ENCODE measurements at regions not wholly inside any gene's neighbourhood (a gene's known extent, or its start where the extent isn't known, plus 50 kb on each side); places are given as distances from the start of the nearest gene placed in this dataset.

DNA sequence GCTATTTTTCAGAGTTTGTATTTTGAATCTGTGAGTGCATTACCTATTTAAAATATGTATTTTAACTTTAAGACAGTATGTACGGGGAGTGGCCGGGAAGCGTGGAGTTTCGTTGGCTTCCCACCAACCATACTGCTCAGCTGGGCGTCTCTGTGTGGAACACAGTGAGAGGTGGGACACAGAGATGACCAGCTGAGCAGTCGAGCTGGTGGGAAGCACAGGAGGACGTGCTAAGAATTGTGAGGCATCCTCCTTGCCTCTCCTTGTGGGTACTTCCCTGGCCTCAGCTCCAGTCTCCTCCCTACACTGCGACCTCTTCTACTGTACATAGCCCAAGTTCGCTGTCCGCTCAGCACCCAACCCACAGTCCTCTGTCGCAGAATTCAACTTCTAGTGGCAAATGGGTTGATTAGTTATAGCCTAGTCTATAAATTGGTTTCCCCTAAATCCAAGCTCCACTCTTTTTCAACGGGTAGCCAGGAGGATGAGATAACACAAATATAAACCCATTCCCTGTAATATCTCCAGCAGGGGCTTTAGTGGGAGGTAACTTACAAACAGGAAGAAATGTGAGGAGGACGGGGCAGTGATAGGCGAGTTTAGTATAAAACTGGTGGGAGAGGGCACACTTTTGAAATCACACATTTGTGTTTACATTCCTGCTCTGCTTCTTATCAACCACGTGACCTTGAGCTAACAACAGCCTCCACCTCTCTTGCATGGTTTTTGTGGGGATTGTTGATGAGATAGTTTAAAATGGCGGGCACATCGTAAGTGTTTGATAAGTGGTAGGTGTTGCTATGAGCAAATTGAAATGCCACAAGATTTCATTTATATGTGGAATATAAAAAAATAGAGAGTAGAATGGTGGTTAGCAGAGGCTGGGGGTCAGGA, 211.9 kb upstream of the HS3ST3A1 start:
- H3K27ac ChIP-seq (ENCODE audit: low read length) = no peak overlapping the region
- no peak overlapping the region for H3K4me3 ChIP-seq (ENCODE audit: low read length)
- WGBS (ENCODE audit: insufficient coverage, low lambda C conversion rate) = 80% methylated on average over 1 of the region's 17 CpGs
- no peak for DNase-seq
- no peaks in the 10 kb centered on the region for H3K9me3 ChIP-seq (ENCODE audit: control insufficient read depth, low read depth, low read length)
- H3K36me3 ChIP-seq (ENCODE audit: control insufficient read depth, insufficient read depth, low read length) = no peaks in the 10 kb centered on the region
- no peaks in the 10 kb centered on the region for H3K27me3 ChIP-seq (ENCODE audit: control insufficient read depth, insufficient read depth, low read length)
- no peaks in the 10 kb centered on the region for H3K4me1 ChIP-seq (ENCODE audit: control insufficient read depth, insufficient read depth, low read length)

DNA sequence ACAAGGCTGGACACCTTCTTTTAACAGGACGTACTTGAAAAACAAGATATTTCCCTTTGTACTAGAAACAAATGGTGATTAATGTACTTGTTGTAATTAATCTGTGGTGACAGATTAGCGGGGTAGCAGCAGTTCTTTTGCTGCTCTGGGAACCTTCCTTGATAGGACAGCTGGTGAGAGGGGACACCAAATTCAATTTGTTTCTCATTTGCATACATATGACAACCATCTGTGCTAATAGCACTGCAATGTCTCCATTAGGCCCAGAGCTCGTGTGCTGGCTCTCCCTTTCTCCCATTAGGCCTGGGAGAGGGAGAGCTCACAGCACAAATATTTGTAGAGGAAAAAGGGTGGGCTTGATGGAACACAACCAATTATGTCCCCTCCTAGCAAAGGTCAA, 221.0 kb upstream of the HS3ST3A1 start:
- WGBS (ENCODE audit: insufficient coverage, low lambda C conversion rate) = no CpG with 5 or more reads among the region's 3 CpGs
- no peak overlapping the region for H3K4me3 ChIP-seq (ENCODE audit: low read length)

DNA sequence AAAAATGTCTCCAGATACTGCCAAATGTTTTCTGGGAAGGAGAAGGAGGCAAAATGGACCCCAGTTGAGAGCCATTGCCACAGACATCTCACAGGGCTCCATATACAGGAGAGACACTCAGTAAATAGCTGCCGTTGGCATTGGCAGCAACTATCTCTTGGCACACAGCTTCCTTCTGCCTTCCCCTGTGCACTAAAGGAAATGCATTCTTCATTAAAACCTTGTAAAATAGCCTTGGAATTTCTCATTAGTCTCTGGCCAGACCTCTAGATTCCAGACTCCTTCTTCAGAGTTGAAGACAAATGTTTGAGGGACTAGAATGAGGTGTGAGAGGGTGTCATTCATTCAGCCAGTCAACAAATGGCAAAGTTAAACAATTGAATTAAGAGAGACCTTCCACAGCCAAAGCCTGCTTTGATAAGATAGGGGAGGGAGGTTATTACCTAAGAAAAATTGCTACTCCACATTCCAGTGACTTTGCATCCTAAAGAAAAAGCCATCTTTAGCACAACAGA, 223.9 kb upstream of the HS3ST3A1 start:
- WGBS (ENCODE audit: insufficient coverage, low lambda C conversion rate) = no CpG with 5 or more reads among the region's 1 CpG
- H3K36me3 ChIP-seq (ENCODE audit: control insufficient read depth, insufficient read depth, low read length) = no peaks in the 10 kb centered on the region

More for the DNA sequence above, 221.0 kb upstream of the HS3ST3A1 start:
- Histone ChIP-seq H3K27ac (ENCODE audit: low read length) (no peak overlapping the region), H3K36me3 (ENCODE audit: control insufficient read depth, insufficient read depth, low read length) (no peaks in the 10 kb centered on the region), H3K27me3 (ENCODE audit: control insufficient read depth, insufficient read depth, low read length) (no peaks in the 10 kb centered on the region), H3K4me1 (ENCODE audit: control insufficient read depth, insufficient read depth, low read length) (no peaks in the 10 kb centered on the region), H3K9me3 (ENCODE audit: control insufficient read depth, low read depth, low read length) (no peaks in the 10 kb centered on the region)
- no peak for DNase-seq

DNA sequence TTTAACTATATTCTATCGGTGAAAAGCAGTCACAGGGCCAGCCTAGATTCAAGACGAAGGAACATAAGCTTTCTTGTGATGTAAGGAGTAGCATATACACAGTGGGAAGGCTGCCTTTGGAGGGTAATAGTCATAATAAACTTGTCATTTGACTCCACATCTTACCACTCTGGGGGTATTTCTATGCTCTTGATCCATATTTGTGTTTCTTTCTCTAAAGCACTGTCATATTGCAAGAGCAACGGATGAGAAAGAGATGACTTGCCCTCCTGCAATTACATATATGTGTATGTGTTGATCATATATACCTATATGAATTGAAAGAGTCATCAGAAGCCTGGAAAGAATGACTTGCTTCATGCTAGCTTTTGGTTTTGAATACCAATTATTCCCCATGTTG, 225.4 kb upstream of the HS3ST3A1 start:
- no peaks in the 10 kb centered on the region for H3K27me3 ChIP-seq (ENCODE audit: control insufficient read depth, insufficient read depth, low read length)
- H3K4me3 ChIP-seq (ENCODE audit: low read length) = no peak overlapping the region
- no peak for DNase-seq
- no peak overlapping the region for H3K27ac ChIP-seq (ENCODE audit: low read length)
- H3K9me3 ChIP-seq (ENCODE audit: control insufficient read depth, low read depth, low read length) = no peaks in the 10 kb centered on the region
- 100% methylated on average over 2 of the region's 3 CpGs for WGBS (ENCODE audit: insufficient coverage, low lambda C conversion rate)
- no peaks in the 10 kb centered on the region for H3K4me1 ChIP-seq (ENCODE audit: control insufficient read depth, insufficient read depth, low read length)
- no peaks in the 10 kb centered on the region for H3K36me3 ChIP-seq (ENCODE audit: control insufficient read depth, insufficient read depth, low read length)

More for the DNA sequence above, 223.9 kb upstream of the HS3ST3A1 start:
- Histone ChIP-seq H3K4me3 (ENCODE audit: low read length) (no peak overlapping the region), H3K27ac (ENCODE audit: low read length) (no peak overlapping the region), H3K4me1 (ENCODE audit: control insufficient read depth, insufficient read depth, low read length) (no peaks in the 10 kb centered on the region), H3K27me3 (ENCODE audit: control insufficient read depth, insufficient read depth, low read length) (no peaks in the 10 kb centered on the region), H3K9me3 (ENCODE audit: control insufficient read depth, low read depth, low read length) (no peaks in the 10 kb centered on the region)
- no peak for DNase-seq

DNA sequence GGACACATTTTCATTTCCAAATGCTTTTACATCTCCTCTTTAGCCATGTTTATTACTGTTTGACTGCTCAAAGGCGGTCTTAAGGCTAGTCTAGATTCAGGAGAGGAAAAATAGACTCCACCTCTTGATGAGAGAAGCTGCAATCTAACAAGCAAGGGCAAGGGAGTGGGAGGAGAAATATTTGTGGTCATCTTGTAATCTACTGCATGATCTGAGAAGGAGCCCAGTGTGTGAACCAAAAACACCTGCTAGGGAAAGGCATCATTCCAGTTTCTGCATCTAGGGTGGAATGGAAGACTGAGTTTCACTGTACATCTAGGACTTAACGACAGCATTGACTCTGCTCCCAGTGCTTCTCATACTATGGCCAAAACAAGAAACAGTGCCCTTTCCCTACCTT, 232.2 kb upstream of the HS3ST3A1 start:
- no peak overlapping the region for H3K27ac ChIP-seq (ENCODE audit: low read length)
- no peaks in the 10 kb centered on the region for H3K4me1 ChIP-seq (ENCODE audit: control insufficient read depth, insufficient read depth, low read length)
- no peak for DNase-seq
- no peaks in the 10 kb centered on the region for H3K36me3 ChIP-seq (ENCODE audit: control insufficient read depth, insufficient read depth, low read length)
- no peak overlapping the region for H3K4me3 ChIP-seq (ENCODE audit: low read length)
- no peaks in the 10 kb centered on the region for H3K27me3 ChIP-seq (ENCODE audit: control insufficient read depth, insufficient read depth, low read length)
- no peaks in the 10 kb centered on the region for H3K9me3 ChIP-seq (ENCODE audit: control insufficient read depth, low read depth, low read length)
- WGBS (ENCODE audit: insufficient coverage, low lambda C conversion rate) = no CpG with 5 or more reads among the region's 2 CpGs

DNA sequence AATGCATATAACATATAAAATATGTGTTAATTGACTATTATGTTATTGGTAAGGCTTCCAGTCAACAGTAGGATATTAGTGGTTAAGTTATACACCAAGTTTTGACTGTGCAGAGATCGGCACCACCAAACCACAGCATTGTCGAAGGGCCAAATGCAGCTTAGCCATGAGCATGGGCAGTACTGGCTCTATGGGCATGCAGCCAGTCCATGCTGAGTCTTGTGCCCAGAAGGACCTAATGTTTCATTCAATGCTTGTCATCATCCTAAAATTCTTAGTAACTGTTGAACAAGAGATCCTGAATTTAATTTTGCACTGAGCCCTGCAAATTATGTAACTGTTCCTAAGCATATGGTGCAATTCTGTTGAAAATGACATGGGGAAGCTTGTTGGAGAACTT, 233.4 kb upstream of the HS3ST3A1 start:
- H3K36me3 ChIP-seq (ENCODE audit: control insufficient read depth, insufficient read depth, low read length) = no peaks in the 10 kb centered on the region
- no peak for DNase-seq
- no peaks in the 10 kb centered on the region for H3K4me1 ChIP-seq (ENCODE audit: control insufficient read depth, insufficient read depth, low read length)
- no peaks in the 10 kb centered on the region for H3K9me3 ChIP-seq (ENCODE audit: control insufficient read depth, low read depth, low read length)
- no peaks in the 10 kb centered on the region for H3K27me3 ChIP-seq (ENCODE audit: control insufficient read depth, insufficient read depth, low read length)
- no CpG with 5 or more reads among the region's 2 CpGs for WGBS (ENCODE audit: insufficient coverage, low lambda C conversion rate)
- H3K27ac ChIP-seq (ENCODE audit: low read length) = no peak overlapping the region
- no peak overlapping the region for H3K4me3 ChIP-seq (ENCODE audit: low read length)

DNA sequence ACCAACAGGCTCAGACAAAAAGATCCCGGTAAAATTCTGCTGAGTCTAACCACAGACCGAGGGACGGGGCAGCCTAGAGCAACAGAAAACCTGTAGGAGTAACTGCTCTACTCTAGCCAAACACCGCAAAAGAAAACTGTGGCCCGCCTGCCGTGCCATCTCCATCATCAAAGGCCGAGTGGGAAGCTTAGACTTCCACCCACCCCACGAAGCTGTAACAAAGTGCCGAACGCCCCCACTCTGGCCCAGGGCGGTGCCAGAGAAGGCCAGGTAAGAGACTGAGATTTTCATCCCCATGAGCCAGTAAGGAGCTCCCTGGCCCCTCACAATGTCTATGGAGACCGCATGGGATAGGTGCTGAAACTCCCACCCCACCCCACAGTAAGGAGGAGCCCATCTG, 231.9 kb upstream of the COX10 start:
- Histone ChIP-seq H3K9me3 (ENCODE audit: control insufficient read depth, low read depth, low read length) (no peaks in the 10 kb centered on the region), H3K4me3 (ENCODE audit: low read length) (no peak overlapping the region), H3K36me3 (ENCODE audit: control insufficient read depth, insufficient read depth, low read length) (no peaks in the 10 kb centered on the region), H3K27me3 (ENCODE audit: control insufficient read depth, insufficient read depth, low read length) (no peaks in the 10 kb centered on the region), H3K4me1 (ENCODE audit: control insufficient read depth, insufficient read depth, low read length) (no peaks in the 10 kb centered on the region), H3K27ac (ENCODE audit: low read length) (no peak overlapping the region)
- no CpG with 5 or more reads among the region's 12 CpGs for WGBS (ENCODE audit: insufficient coverage, low lambda C conversion rate)
- no peak for DNase-seq

DNA sequence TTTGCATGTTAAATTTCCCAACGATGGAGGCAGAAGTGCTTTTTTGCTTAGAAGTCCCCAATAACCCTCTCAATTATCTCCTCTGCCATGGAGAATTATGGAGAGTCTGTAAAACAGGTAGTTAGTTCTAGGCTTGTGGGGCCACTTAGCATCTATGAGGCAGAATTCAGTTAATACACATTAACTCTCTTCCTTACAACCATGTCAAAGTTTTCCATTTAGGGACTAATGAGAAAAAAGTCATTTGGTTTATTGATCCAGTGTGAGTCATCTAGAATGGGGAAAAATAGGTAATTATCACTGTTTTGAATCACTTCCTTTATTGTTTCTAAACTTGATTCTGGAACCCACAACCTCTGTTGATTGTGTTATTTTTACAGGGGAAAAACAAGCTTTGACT, 229.1 kb upstream of the COX10 start:
- H3K27ac ChIP-seq (ENCODE audit: low read length) = no peak overlapping the region
- DNase-seq = no peak
- no peak overlapping the region for H3K4me3 ChIP-seq (ENCODE audit: low read length)
- no peaks in the 10 kb centered on the region for H3K4me1 ChIP-seq (ENCODE audit: control insufficient read depth, insufficient read depth, low read length)
- no peaks in the 10 kb centered on the region for H3K9me3 ChIP-seq (ENCODE audit: control insufficient read depth, low read depth, low read length)
- no CpG with 5 or more reads among the region's 1 CpG for WGBS (ENCODE audit: insufficient coverage, low lambda C conversion rate)
- no peaks in the 10 kb centered on the region for H3K36me3 ChIP-seq (ENCODE audit: control insufficient read depth, insufficient read depth, low read length)
- H3K27me3 ChIP-seq (ENCODE audit: control insufficient read depth, insufficient read depth, low read length) = no peaks in the 10 kb centered on the region

DNA sequence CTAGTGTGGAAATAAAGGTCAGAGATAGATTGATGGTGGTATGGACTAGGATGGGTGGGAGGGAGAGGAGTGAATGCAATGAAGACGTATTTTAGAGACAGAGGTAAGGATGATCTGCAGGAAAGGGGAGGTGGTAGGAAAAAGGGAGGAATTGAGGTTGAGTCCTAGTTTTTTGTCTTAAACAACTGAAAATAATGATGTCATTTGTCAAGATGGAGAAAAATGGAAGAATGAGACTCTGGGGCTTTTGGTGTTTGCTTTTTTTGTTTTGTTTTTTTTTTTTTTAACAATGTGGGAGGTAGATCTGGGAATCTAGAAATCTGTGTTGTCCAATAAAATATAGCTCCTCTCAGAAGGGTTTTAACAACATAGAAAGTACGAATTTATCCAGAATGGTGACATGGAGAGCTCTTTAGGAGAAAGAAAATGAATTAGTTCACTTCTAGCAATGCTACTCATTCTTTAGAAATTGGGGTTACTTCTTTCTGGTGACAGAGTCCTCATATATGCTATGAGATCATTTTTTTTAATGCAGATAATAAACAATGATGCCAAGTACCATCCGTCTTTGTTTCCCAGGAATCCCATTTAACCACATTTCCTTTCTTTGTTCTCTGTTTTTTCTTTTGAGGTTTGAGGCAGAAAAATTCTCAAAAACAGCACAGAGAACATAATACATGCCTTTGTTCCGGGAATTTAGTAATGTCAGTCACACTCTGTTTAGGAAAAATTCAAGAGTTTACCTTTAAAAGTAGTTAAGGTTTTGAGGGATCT, 225.3 kb upstream of the COX10 start:
- Histone ChIP-seq H3K9me3 (ENCODE audit: control insufficient read depth, low read depth, low read length) (peaks cover 4% of the 10 kb centered on the region), H3K4me3 (ENCODE audit: low read length) (no peak overlapping the region), H3K27me3 (ENCODE audit: control insufficient read depth, insufficient read depth, low read length) (no peaks in the 10 kb centered on the region), H3K4me1 (ENCODE audit: control insufficient read depth, insufficient read depth, low read length) (no peaks in the 10 kb centered on the region), H3K36me3 (ENCODE audit: control insufficient read depth, insufficient read depth, low read length) (no peaks in the 10 kb centered on the region), H3K27ac (ENCODE audit: low read length) (no peak overlapping the region)
- WGBS (ENCODE audit: insufficient coverage, low lambda C conversion rate) = 47% methylated on average over 3 of the region's 4 CpGs
- DNase-seq = no peak

DNA sequence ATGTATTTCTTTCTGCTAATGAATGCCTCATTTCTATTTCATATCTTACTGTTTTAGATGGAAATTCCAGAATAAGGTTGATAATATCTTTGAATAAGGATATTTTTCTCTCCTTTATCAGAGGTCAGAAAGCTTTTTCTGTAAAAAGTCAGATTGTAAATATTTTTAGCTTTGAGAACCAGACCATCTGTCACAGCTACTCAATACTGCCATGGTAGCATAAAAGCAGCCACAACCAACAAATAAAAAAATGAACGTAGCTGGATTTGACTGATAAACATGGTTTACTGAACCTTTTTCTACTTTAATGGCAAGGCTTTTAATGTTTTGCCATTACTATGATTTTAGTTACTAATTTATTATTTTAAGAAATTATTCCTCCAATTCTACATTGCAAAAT, 217.4 kb upstream of the COX10 start:
- Histone ChIP-seq H3K27me3 (ENCODE audit: control insufficient read depth, insufficient read depth, low read length) (no peaks in the 10 kb centered on the region), H3K36me3 (ENCODE audit: control insufficient read depth, insufficient read depth, low read length) (no peaks in the 10 kb centered on the region), H3K9me3 (ENCODE audit: control insufficient read depth, low read depth, low read length) (peaks cover 4% of the 10 kb centered on the region), H3K4me3 (ENCODE audit: low read length) (no peak overlapping the region), H3K27ac (ENCODE audit: low read length) (no peak overlapping the region), H3K4me1 (ENCODE audit: control insufficient read depth, insufficient read depth, low read length) (no peaks in the 10 kb centered on the region)
- DNase-seq = no peak
- no CpG with 5 or more reads among the region's 1 CpG for WGBS (ENCODE audit: insufficient coverage, low lambda C conversion rate)
